Smooth muscle cell (in vitro differentiated cells): ENCODE measurements at regions not wholly inside any gene's neighbourhood (a gene's known extent, or its start where the extent isn't known, plus 50 kb on each side); places are given as distances from the start of the nearest gene placed in this dataset.

Source experiments
- DNase-seq: peaks from one replicate; lab custom pipeline; 2025; ENCODE audit not compliant: unreplicated experiment; lab: John Stamatoyannopoulos, UW
- H2AFZ ChIP-seq: fragments of 200-600 bp; sonication (generic); 2 replicates; pipeline ENCODE4 v1.6.0; 2016; ENCODE audit warnings: antibody characterized with exemption, low read depth, mild to moderate bottlenecking
- H3F3A ChIP-seq: fragments of 200-600 bp; sonication (generic); 2 replicates; pipeline ENCODE4 v1.6.0; 2017; ENCODE audit warnings: antibody characterized with exemption, low read depth
- H3K27ac ChIP-seq: fragments of 200-600 bp; sonication (generic); 2 replicates; pipeline ENCODE4 v1.5.1; 2016; ENCODE audit warnings: low read depth, mild to moderate bottlenecking
- H3K27me3 ChIP-seq: fragments of 200-600 bp; sonication (generic); 2 replicates; pipeline ENCODE4 v1.6.1; 2016; ENCODE audit warnings: low read depth, mild to moderate bottlenecking
- H3K36me3 ChIP-seq: fragments of 200-600 bp; sonication (generic); 2 replicates; pipeline ENCODE4 v1.5.1; 2016; ENCODE audit warnings: low read depth
- H3K4me1 ChIP-seq: fragments of 200-600 bp; sonication (generic); 2 replicates; pipeline ENCODE4 v1.5.1; 2016; ENCODE audit warnings: low read depth
- H3K4me2 ChIP-seq: fragments of 200-600 bp; sonication (generic); 2 replicates; pipeline ENCODE4 v1.6.0; 2016; ENCODE audit warnings: mild to moderate bottlenecking
- H3K4me3 ChIP-seq: fragments of 200-600 bp; sonication (generic); 2 replicates; pipeline ENCODE4 v1.5.1; 2016; ENCODE audit warnings: mild to moderate bottlenecking
- H3K79me2 ChIP-seq: fragments of 200-600 bp; sonication (generic); 2 replicates; pipeline ENCODE4 v1.6.0; 2016; ENCODE audit warnings: low read depth, mild to moderate bottlenecking
- H3K9ac ChIP-seq: fragments of 200-600 bp; sonication (generic); 2 replicates; pipeline ENCODE4 v1.6.0; 2016; ENCODE audit warnings: low read depth
- H3K9me3 ChIP-seq: fragments of 200-600 bp; sonication (generic); replicated peaks from 2 replicates; pipeline ENCODE4 v1.5.1; 2016; ENCODE audit warnings: low read depth
- H4K20me1 ChIP-seq: fragments of 200-600 bp; sonication (generic); 2 replicates; pipeline ENCODE4 v1.6.0; 2016; ENCODE audit warnings: low read depth
- WGBS: methylation state at CpG from one replicate; pipeline ENCODE4 v1.1.7; 2016; ENCODE audit warnings: low lambda C conversion rate; 5-methylcytosine and 5-hydroxymethylcytosine counted together
- TF ChIP-seq, protein P1 (sequence below): fragments of 200-600 bp; sonication (generic); IDR thresholded peaks from 2 replicates; pipeline ENCODE4 v1.5.1; 2017; ENCODE audit warnings: borderline replicate concordance, mild to moderate bottlenecking, antibody characterized with exemption; ENCODE audit not compliant: insufficient read depth, poor library complexity, severe bottlenecking

GRCh38 chr1:216961516-216961915 lies 238.3 kb upstream of the ESRRG start:
- H3K4me3 ChIP-seq = no peak overlapping the region
- no peaks in the 10 kb centered on the region for H3K9me3 ChIP-seq
- DNase-seq = no peak
- no peak overlapping the region for H3K27ac ChIP-seq
- H3F3A ChIP-seq = no peaks in the 10 kb centered on the region
- no peaks in the 10 kb centered on the region for H3K79me2 ChIP-seq
- TF ChIP-seq, protein P1, sequence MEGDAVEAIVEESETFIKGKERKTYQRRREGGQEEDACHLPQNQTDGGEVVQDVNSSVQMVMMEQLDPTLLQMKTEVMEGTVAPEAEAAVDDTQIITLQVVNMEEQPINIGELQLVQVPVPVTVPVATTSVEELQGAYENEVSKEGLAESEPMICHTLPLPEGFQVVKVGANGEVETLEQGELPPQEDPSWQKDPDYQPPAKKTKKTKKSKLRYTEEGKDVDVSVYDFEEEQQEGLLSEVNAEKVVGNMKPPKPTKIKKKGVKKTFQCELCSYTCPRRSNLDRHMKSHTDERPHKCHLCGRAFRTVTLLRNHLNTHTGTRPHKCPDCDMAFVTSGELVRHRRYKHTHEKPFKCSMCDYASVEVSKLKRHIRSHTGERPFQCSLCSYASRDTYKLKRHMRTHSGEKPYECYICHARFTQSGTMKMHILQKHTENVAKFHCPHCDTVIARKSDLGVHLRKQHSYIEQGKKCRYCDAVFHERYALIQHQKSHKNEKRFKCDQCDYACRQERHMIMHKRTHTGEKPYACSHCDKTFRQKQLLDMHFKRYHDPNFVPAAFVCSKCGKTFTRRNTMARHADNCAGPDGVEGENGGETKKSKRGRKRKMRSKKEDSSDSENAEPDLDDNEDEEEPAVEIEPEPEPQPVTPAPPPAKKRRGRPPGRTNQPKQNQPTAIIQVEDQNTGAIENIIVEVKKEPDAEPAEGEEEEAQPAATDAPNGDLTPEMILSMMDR = no peak
- H2AFZ ChIP-seq = no peak overlapping the region
- no peaks in the 10 kb centered on the region for H3K36me3 ChIP-seq
- H3K4me2 ChIP-seq = no peak overlapping the region
- 49% methylated on average over 3 of the region's 3 CpGs for WGBS
- no peaks in the 10 kb centered on the region for H3K27me3 ChIP-seq
- H4K20me1 ChIP-seq = no peaks in the 10 kb centered on the region
- H3K9ac ChIP-seq = no peak overlapping the region
- H3K4me1 ChIP-seq = no peaks in the 10 kb centered on the region

GRCh38 chr1:216960716-216961115 lies 237.5 kb upstream of the ESRRG start:
- Histone ChIP-seq H3K79me2 (no peaks in the 10 kb centered on the region), H3K4me2 (no peak overlapping the region), H4K20me1 (no peaks in the 10 kb centered on the region), H3K36me3 (no peaks in the 10 kb centered on the region), H2AFZ (no peak overlapping the region), H3K9ac (no peak overlapping the region), H3K27me3 (no peaks in the 10 kb centered on the region), H3K9me3 (no peaks in the 10 kb centered on the region), H3F3A (no peaks in the 10 kb centered on the region), H3K27ac (no peak overlapping the region), H3K4me1 (no peaks in the 10 kb centered on the region), H3K4me3 (no peak overlapping the region)
- TF ChIP-seq, protein P1 = no peak
- no peak for DNase-seq

DNA sequence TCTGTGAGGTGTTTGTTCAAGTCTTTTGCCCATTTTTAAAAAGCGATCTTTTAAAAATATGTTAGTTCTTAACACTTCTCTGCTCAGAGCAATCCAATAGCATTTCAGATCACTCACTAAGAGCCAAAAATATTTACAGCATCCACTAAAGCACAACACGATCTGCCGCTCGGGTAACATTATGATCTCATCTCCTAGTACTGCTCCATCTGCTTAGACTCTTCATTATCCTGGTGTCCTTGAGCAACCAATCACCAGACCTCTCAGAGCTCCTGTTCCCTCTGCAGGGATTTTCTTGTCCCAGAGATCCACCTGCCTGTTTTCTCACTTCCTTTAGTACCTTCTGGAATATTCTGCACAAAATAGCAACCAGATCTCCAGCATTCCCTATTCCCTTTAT lies 235.3 kb upstream of the ESRRG start:
- no peak overlapping the region for H3K4me2 ChIP-seq
- H3K4me1 ChIP-seq = no peaks in the 10 kb centered on the region
- no peak overlapping the region for H3K4me3 ChIP-seq
- H3F3A ChIP-seq = no peaks in the 10 kb centered on the region
- no peak overlapping the region for H3K9ac ChIP-seq
- no peaks in the 10 kb centered on the region for H3K9me3 ChIP-seq
- H3K36me3 ChIP-seq = no peaks in the 10 kb centered on the region
- TF ChIP-seq, protein P1 = no peak
- H2AFZ ChIP-seq = no peak overlapping the region
- 88% methylated on average over 4 of the region's 4 CpGs for WGBS
- no peaks in the 10 kb centered on the region for H3K79me2 ChIP-seq
- no peak overlapping the region for H3K27ac ChIP-seq
- no peaks in the 10 kb centered on the region for H3K27me3 ChIP-seq
- no peak for DNase-seq
- H4K20me1 ChIP-seq = no peaks in the 10 kb centered on the region

- WGBS = 90% methylated on average over 2 of the region's 2 CpGs
- Histone ChIP-seq H3K4me2 (no peak overlapping the region), H3K79me2 (no peaks in the 10 kb centered on the region), H3K27ac (no peak overlapping the region), H3K27me3 (no peaks in the 10 kb centered on the region), H3K4me3 (no peak overlapping the region), H3F3A (no peaks in the 10 kb centered on the region), H4K20me1 (no peaks in the 10 kb centered on the region), H3K9me3 (no peaks in the 10 kb centered on the region), H3K4me1 (no peaks in the 10 kb centered on the region), H3K36me3 (no peaks in the 10 kb centered on the region), H3K9ac (no peak overlapping the region), H2AFZ (no peak overlapping the region)
- TF ChIP-seq, protein P1 = no peak
- DNase-seq = no peak
Measured at GRCh38 chr1:216953495-216953894, 230.3 kb upstream of the ESRRG start.
